HG03039 (cell line): ENCODE measurements at regions not wholly inside any gene's neighbourhood (a gene's known extent, or its start where the extent isn't known, plus 50 kb on each side); places are given as distances from the start of the nearest gene placed in this dataset.
A peak's percentile ranks its signal among the peaks of the same experiment; 100 is the strongest.

ENCODE experiments used
- ATAC-seq: cut with Tn5 transposase; IDR thresholded peaks from one replicate; pipeline ENCODE4 v1.9.1; 2021; ENCODE audit warnings: mild to moderate bottlenecking, moderate library complexity; ENCODE audit not compliant: unreplicated experiment

DNA sequence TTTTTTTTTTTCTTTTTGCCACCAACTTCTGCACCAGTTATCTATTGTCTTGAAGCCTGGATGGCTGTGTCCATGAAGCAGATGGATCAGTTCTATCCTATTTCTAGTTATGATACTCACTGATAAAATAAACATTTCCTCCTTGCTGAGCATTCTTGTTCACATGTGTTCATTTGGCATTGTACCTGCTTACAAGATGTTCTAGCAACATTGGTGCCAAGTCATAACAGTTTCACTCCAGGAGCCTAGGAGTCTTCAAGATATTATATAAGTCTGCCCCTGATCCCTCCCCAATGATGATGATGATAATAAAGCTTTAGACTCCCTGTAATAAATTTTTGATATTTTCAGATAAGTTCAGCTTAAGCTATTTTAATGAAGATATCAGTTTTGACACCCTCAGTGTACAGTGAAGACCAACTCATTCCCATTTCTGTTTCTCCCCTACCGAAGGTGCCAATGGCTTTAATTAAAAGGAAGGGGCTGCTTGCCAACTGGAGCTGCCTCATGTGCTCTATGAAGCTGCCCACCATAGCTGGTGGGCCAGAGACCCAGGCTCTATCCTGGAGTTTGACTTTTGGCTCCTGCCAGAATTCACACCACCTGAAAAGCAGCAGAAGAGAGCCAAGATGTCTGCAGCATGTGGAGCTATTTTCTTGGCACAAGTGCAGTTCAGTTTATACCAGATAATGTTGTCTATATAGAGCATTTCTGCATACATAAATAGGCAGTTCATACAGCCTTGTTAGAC, 265.4 kb upstream of the TET2 start:
- no peak for ATAC-seq

DNA sequence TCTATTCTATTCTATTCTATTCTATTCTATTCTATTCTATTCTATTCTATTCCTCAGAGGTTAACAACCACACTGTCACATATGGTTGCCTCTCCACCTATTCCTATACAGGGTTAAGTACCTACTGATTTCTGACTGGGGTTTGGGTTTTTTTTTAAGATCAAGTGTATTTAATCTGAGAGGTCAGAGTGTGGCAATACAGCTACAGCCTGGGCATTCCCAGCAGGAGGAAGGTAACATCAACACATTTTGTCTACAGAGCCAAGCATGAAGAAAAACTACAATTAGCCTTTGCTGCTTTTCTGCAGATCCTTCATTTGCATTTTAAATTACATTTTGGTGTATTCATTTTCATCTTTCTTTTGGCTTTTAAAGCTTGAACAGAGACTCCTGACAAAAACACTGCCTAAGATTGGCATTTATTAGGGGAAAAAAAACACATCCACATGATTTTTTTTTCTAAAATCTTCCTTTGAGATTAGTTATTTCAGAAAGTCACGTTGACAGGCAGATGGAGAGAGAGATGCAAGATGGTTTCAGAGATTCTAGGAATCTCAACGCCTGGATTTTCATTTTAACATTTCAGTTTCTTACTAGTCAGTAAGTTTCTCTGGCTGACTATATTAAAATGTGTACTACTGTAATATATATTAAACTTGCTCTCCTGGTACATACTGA, 255.9 kb upstream of the TET2 start:
- ATAC-seq, result no peak

DNA sequence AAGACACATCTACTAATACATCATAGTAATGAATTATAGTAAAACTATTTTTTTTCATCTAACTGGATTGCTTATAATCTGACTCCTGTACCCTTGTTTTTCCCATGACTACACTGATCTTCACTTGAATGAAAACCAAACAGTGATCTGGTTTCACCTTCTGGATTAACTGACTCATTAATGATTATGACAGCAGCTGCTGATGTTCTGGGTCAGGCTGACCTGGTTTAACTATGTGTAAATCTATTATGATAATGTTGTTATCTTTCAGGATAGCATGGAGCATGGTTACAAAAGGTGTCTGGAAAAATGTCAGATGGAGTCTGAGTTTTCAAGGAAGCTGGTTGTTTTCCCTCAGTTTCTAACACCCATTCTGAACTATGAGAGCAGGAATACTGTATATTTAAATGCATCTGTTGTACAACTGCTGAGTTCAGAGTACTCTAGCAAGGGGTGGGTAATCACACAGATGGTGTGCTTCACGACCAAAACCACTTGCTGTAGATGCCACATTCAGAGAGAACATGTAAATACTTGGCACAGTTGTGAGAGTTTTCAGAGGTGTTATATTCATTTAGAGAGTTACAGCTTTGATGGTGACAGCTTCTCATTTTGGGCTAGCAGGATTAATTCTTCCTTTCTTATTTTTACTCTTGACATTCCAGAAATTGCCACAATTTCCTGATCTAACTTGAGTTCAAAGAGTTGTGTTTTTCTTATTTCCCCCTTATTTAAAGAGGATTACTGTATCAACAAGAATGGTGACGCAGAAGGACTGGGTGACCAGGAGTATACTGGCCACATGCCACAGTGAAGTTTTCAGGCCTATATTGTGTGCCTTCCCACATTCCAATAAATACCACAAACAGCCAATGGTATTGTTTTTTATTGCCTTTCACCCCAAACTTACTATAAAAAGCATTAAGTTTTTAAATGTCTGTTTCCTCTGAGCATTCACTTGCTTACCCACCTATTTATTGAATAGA, 249.7 kb upstream of the TET2 start:
- ATAC-seq, result peak; percentile 63

DNA sequence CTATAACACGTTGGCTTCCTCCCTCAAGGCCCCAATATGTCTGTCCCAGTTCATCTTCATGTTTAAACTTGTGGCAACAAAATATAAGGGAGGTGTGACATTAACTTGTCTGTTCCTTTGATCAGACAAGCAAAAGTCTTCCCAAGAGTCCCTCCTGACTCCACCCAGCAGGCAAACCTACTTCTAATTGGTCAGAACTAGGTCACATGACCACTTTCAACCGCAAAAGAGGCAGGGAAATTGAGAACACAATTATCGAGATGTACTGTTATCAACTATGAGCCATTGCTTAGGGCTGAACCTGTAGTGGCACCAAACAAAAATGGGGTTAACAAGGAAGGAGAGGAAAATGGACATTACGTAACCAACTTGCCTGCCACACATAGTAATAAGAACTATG, 246.8 kb upstream of the TET2 start:
- no peak for ATAC-seq

DNA sequence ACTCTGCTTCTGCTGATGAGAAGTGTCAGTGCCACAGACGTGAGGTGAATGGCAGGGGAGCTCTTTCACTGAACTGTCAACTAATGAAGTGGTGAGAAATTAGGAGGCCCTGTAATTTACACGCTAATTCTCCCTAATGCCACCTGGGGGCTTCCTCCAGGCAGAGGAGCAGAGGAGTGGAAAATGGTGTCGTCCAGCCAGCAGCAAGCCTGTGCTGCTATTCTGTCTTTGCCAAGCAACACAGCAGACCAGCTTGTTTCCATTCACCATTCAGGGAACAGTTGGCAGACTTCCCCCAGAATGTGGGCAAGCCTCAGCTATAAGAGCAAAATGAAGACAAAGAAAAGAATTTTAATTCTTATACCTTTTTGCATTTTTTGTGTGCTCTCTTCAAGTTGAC, 245.2 kb upstream of the TET2 start:
- no peak for ATAC-seq

DNA sequence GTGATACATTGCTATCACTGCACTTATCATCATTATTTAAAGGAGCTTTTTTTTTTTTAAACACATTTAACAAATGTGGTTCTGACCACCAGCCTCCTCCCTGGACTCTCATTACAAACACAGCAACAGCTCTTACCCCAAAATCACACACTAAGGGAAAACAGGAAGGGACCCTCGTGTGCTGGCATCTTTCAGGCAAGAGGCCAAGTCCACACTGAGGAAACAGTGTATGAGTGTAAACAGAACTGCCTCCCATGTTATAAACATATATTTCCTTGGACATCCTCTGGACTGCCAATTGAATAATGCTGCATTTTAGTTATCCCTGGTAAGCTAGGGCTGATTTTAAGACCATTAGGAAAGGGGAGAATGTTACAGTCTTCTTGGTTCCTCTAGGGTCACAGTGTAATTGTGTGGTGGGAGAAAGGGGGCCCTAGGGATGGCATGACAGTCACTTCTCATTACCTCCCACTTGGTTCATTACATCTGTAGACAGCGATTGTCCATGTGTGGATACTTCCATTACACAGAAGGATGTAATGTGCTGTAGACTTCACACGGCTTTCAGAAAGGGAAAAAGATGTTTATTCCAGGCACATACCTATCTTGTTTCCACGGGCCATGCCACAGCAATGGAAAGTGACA, 244.6 kb upstream of the TET2 start:
- no peak for ATAC-seq

DNA sequence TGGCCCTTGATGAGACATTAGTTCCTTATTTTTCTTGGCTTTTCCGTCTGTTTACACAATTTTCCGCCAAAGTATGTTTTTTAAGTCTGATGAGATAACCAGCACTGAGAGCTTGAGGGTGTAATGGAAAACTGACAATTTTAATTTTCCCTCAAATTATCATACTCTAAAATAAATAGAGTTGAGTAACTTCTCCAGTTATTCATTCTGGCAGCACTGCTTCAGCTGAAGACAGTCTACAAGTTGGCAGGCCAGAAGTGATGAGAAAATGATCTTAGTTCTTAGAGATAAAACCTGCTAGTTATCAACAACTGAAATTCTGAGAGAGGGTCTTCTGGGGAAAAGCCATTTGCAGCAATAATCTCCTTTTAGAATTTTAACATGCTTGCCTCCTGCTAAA, 241.6 kb upstream of the TET2 start:
- ATAC-seq, result no peak

DNA sequence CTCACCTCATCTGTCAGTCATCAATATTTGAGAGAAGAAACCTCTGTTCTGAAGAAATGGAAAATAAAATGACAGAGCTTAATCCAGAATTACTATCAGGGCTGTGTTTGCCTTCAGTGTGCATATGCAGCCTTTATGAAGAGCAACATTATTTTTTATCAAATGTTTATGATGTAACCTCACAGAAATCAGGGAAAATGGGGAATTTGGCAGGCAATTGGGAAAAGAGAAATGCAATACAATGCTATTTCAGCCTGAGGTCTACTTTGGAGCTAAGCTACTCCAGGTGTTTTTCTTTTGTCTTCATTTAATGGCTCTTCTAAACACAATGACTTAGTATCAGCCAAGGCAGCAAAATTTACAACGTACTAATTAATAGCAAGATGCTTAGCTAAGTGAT, 241.1 kb upstream of the TET2 start:
- ATAC-seq, result no peak

- no peak for ATAC-seq
These were observed 240.4 kb upstream of the TET2 start for GRCh38 chr4:104906276-104906675.

- no peak for ATAC-seq
These were observed 239.5 kb upstream of the TET2 start for GRCh38 chr4:104907074-104907649.

DNA sequence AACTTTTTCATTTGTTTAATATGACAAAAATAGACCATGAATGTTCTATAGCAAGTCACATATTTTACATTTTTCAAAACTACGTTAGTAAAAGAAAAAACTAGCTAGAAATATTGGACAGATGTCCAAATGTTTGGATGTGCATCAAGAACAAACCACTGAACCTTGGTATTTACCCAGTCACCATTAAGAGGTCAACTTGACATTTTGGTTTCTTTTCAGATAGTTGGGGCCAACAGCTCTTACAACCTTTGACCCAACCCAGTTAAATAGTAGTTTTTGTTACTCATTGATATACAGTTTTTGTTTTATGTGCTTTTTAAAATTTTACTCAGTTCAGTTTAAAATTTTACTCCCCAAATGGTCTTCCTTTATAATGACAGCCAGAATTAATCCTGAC, 238.7 kb upstream of the TET2 start:
- ATAC-seq, result no peak

DNA sequence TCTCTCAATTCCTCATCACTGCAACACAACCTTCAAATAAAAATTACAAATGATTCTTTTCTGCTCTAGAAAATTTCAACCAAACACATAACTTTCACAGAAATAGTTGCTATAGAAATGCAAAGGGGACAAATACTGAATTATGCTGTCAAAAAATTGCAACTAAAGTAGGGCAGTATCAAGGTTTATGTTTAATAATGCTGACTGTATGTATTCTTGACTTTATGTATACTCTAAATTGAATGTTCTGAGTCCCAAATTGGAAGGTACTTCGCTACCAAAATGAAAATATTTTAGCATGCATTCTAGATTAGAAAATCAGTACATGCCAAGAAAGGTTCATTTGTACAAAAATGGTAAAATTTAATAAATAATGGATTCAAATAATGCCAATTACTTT, 237.3 kb upstream of the TET2 start:
- ATAC-seq, result no peak

GRCh38 chr4:104912518-104912917, 234.2 kb upstream of the TET2 start:
- ATAC-seq, result no peak

DNA sequence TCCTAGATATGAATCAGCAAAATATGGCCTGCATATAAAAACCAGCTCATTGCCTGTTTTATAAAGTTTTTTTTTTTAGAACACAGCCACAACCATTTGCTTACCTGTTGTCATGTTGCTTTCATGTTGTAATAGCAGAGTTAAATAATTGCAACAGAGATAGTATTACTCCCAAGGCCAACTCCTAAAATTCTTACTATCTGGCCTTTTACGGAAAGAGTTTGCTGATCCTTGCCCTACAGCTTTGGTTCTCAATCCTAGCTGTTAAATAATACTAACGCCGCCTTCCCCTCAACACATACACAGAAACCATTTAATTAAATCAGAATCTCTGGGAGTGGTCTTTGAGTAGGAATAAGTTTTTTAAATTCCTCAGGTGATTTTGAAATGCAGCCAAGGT, 231.3 kb upstream of the TET2 start:
- no peak for ATAC-seq

DNA sequence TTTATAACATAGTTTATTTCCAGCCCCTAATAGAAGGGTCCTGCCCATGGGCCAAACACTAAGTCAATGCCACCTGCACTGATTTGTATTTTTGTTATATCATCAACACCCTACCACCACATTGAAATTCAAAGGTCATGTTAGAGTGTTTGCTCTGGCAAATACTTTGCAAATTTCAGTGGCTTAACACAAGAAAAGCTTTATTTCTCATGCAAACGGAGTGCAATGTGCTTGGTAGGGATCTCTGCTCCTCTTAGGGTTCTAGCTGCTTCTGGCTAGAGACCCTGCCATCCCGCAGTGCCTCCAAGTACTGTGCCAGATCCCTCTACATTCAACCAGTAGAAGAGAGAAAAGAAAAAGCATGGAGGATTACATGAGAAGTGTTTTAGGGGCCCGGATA, 230.8 kb upstream of the TET2 start:
- no peak for ATAC-seq

GRCh38 chr4:104919406-104919805, 227.3 kb upstream of the TET2 start:
- no peak for ATAC-seq

- peak; percentile 13 for ATAC-seq
These were observed 216.4 kb upstream of the TET2 start for GRCh38 chr4:104930298-104930697.

GRCh38 chr4:104930745-104931736, 215.6 kb upstream of the TET2 start:
- ATAC-seq, result peak; percentile 68

DNA sequence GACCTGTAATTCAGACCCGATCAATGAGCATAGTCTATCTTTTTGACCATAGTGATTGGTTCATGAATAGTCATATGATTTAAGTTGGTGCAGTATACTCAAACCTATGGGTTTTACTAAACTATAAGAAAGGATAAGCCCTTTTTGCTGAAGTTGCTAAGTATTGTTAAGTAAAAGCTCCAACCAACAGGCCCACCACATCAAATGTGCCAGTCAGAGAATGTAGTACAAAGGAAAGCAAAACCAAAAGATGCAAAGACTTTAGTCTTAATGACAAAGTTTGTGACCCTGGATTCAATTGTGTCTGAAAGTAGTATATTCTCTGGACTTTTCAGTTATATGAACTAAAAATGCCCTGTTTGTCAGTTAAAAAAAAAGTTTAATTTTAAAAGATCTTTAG, 208.1 kb upstream of the TET2 start:
- no peak for ATAC-seq
